Smooth muscle cell (in vitro differentiated cells): ENCODE measurements at regions not wholly inside any gene's neighbourhood (a gene's known extent, or its start where the extent isn't known, plus 50 kb on each side); places are given as distances from the start of the nearest gene placed in this dataset.

Source experiments
- DNase-seq: peaks from one replicate; lab custom pipeline; 2025; ENCODE audit not compliant: unreplicated experiment; lab: John Stamatoyannopoulos, UW
- H2AFZ ChIP-seq: fragments of 200-600 bp; sonication (generic); 2 replicates; pipeline ENCODE4 v1.6.0; 2016; ENCODE audit warnings: antibody characterized with exemption, low read depth, mild to moderate bottlenecking
- H3F3A ChIP-seq: fragments of 200-600 bp; sonication (generic); 2 replicates; pipeline ENCODE4 v1.6.0; 2017; ENCODE audit warnings: antibody characterized with exemption, low read depth
- H3K27ac ChIP-seq: fragments of 200-600 bp; sonication (generic); 2 replicates; pipeline ENCODE4 v1.5.1; 2016; ENCODE audit warnings: low read depth, mild to moderate bottlenecking
- H3K27me3 ChIP-seq: fragments of 200-600 bp; sonication (generic); 2 replicates; pipeline ENCODE4 v1.6.1; 2016; ENCODE audit warnings: low read depth, mild to moderate bottlenecking
- H3K36me3 ChIP-seq: fragments of 200-600 bp; sonication (generic); 2 replicates; pipeline ENCODE4 v1.5.1; 2016; ENCODE audit warnings: low read depth
- H3K4me1 ChIP-seq: fragments of 200-600 bp; sonication (generic); 2 replicates; pipeline ENCODE4 v1.5.1; 2016; ENCODE audit warnings: low read depth
- H3K4me2 ChIP-seq: fragments of 200-600 bp; sonication (generic); 2 replicates; pipeline ENCODE4 v1.6.0; 2016; ENCODE audit warnings: mild to moderate bottlenecking
- H3K4me3 ChIP-seq: fragments of 200-600 bp; sonication (generic); 2 replicates; pipeline ENCODE4 v1.5.1; 2016; ENCODE audit warnings: mild to moderate bottlenecking
- H3K79me2 ChIP-seq: fragments of 200-600 bp; sonication (generic); 2 replicates; pipeline ENCODE4 v1.6.0; 2016; ENCODE audit warnings: low read depth, mild to moderate bottlenecking
- H3K9ac ChIP-seq: fragments of 200-600 bp; sonication (generic); 2 replicates; pipeline ENCODE4 v1.6.0; 2016; ENCODE audit warnings: low read depth
- H3K9me3 ChIP-seq: fragments of 200-600 bp; sonication (generic); replicated peaks from 2 replicates; pipeline ENCODE4 v1.5.1; 2016; ENCODE audit warnings: low read depth
- H4K20me1 ChIP-seq: fragments of 200-600 bp; sonication (generic); 2 replicates; pipeline ENCODE4 v1.6.0; 2016; ENCODE audit warnings: low read depth
- CTCF ChIP-seq: fragments of 200-600 bp; sonication (generic); IDR thresholded peaks from 2 replicates; pipeline ENCODE4 v1.5.1; 2017; ENCODE audit warnings: borderline replicate concordance, mild to moderate bottlenecking, antibody characterized with exemption; ENCODE audit not compliant: insufficient read depth, poor library complexity, severe bottlenecking
- WGBS: methylation state at CpG from one replicate; pipeline ENCODE4 v1.1.7; 2016; ENCODE audit warnings: low lambda C conversion rate; 5-methylcytosine and 5-hydroxymethylcytosine counted together

DNA sequence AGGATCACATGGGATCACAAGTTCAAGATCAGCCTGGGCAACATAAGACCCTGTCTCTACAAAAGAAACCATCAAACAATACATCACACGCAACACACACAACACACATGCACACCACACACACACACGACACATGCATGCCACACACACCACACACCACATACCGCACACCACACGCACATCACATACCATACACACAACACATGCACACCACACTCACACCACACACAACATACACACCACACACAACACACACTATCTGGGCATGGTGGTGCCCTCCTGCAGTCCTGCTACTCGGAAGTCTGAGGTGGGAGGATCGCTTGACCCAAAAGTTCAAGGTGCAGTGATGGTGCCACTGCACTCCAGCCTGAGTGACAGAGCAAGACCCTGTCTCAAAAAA is 198.3 kb downstream of the USP12 start:
- peaks cover 12% of the 10 kb centered on the region for H3F3A ChIP-seq

DNA sequence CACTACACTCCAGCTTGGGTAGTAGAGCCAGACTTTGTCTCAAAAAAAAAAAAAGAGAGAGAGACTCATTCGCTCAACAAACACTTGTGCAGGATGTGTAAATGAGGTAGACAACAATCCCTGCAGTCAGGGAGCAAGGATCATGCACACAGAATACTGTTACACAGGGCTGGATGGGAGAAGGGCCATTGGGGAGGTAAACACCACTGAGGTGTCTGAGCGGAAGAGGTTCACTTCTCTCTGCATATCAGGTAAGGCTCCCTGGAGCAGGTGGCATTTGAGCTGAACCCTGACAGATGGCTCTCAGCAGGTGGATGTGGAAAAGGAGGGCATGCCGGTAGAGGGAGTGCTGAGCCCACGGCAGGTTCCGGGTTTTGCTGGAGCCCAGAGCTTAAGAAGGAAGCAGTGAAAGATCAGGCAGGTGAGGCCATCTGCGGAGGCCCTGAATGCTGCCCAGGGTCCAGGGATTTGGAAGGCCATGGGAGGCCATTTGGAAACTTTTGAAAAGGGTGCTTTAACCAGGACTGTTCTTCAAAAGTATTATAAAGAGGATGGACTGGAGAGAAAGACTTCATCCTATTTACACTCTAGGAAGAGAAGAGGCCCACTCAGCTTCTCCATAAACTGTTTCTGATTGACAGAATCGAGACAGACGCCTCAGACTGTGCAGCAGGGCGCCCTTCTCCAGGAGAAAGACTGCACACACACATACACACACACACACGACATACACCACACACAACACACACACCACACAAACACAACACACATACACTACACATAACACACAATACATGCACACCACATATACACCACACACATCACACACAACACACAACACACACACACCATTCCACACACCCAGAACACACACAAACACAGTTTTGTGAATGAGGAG is 199.4 kb downstream of the USP12 start:
- Histone ChIP-seq H2AFZ (no peak overlapping the region), H3K4me1 (no peaks in the 10 kb centered on the region)
- WGBS, result 59% methylated on average over 8 of the region's 10 CpGs

More for the DNA sequence above, 198.3 kb downstream of the USP12 start:
- no peak overlapping the region for H3K27ac ChIP-seq
- no peak overlapping the region for H2AFZ ChIP-seq
- H3K4me2 ChIP-seq, result no peak overlapping the region
- no peaks in the 10 kb centered on the region for H3K36me3 ChIP-seq
- no peaks in the 10 kb centered on the region for H4K20me1 ChIP-seq
- no peak overlapping the region for H3K9ac ChIP-seq
- H3K4me1 ChIP-seq, result no peaks in the 10 kb centered on the region
- 75% methylated on average over 6 of the region's 6 CpGs for WGBS
- no peak for DNase-seq
- TF ChIP-seq CTCF, result no peak
- H3K4me3 ChIP-seq, result no peak overlapping the region
- no peaks in the 10 kb centered on the region for H3K79me2 ChIP-seq
- no peaks in the 10 kb centered on the region for H3K9me3 ChIP-seq
- no peaks in the 10 kb centered on the region for H3K27me3 ChIP-seq

GRCh38 chr13:26968431-26969341 is 202.9 kb downstream of the USP12 start:
- TF ChIP-seq CTCF, result no peak

More for the DNA sequence above, 199.4 kb downstream of the USP12 start:
- Histone ChIP-seq H3K9me3 (no peaks in the 10 kb centered on the region), H3K27me3 (no peaks in the 10 kb centered on the region), H3K79me2 (no peaks in the 10 kb centered on the region), H3K36me3 (no peaks in the 10 kb centered on the region), H4K20me1 (no peaks in the 10 kb centered on the region), H3K4me2 (no peak overlapping the region), H3K4me3 (no peak overlapping the region), H3K27ac (no peak overlapping the region), H3F3A (peaks cover 8% of the 10 kb centered on the region), H3K9ac (no peak overlapping the region)
- no peak for DNase-seq
- peak; percentile 23 for TF ChIP-seq CTCF

More at GRCh38 chr13:26968431-26969341, 202.9 kb downstream of the USP12 start:
- Histone ChIP-seq H3K27me3 (no peaks in the 10 kb centered on the region), H3K79me2 (no peaks in the 10 kb centered on the region), H2AFZ (no peak overlapping the region), H3K36me3 (no peaks in the 10 kb centered on the region), H3K9me3 (no peaks in the 10 kb centered on the region), H4K20me1 (no peaks in the 10 kb centered on the region), H3K27ac (peak overlapping the region; percentile 47), H3K4me2 (peak overlapping the region; percentile 55), H3K4me3 (no peak overlapping the region), H3K4me1 (no peaks in the 10 kb centered on the region), H3F3A (peaks cover 8% of the 10 kb centered on the region), H3K9ac (peak overlapping the region; percentile 4)
- peak; percentile 34 for DNase-seq
- WGBS, result 16% methylated on average over 22 of the region's 22 CpGs
